C4-2B (cell line): ENCODE measurements at regions not wholly inside any gene's neighbourhood (a gene's known extent, or its start where the extent isn't known, plus 50 kb on each side); places are given as distances from the start of the nearest gene placed in this dataset.
"Not testable (repeated sequence)": the region's sequence is repeated elsewhere in the genome, so short reads cannot be mapped to it uniquely, and the experiment has no call there.

ENCODE experiments used
- H3K27ac ChIP-seq: fragments of 450-650 bp; 2 replicates; pipeline ENCODE4 v1.5.1; 2017
- CTCF ChIP-seq: fragments of 450-650 bp; conservative IDR thresholded peaks from 2 replicates; pipeline ENCODE4 v1.5.1; 2017; ENCODE audit warnings: mild to moderate bottlenecking
- ZFX ChIP-seq: fragments of 450-650 bp; IDR thresholded peaks from 2 replicates; pipeline ENCODE4 v1.6.1; 2017

GRCh38 chr5:43851741-43852140 lies 248.8 kb downstream of the NNT start:
- H3K27ac ChIP-seq = no peak overlapping the region
- TF ChIP-seq ZFX = no peak
- TF ChIP-seq CTCF = no peak

- H3K27ac ChIP-seq = no peak overlapping the region
- TF ChIP-seq ZFX (no peak), CTCF (no peak)
These were observed 237.6 kb downstream of the NNT start for GRCh38 chr5:43840424-43841125.

GRCh38 chr5:43839218-43839617 lies 236.2 kb downstream of the NNT start:
- TF ChIP-seq ZFX (no peak), CTCF (no peak)
- no peak overlapping the region for H3K27ac ChIP-seq

- TF ChIP-seq CTCF (no peak), ZFX (no peak)
- H3K27ac ChIP-seq = no peak overlapping the region
These were observed 235.0 kb downstream of the NNT start for GRCh38 chr5:43837996-43838395.

GRCh38 chr5:43837091-43837490 lies 234.1 kb downstream of the NNT start:
- no peak overlapping the region for H3K27ac ChIP-seq
- no peak for TF ChIP-seq CTCF
- TF ChIP-seq ZFX = no peak

- TF ChIP-seq CTCF = no peak
- TF ChIP-seq ZFX = no peak
- no peak overlapping the region for H3K27ac ChIP-seq
These were observed 231.0 kb downstream of the NNT start for GRCh38 chr5:43833961-43834360.

- H3K27ac ChIP-seq = not testable (repeated sequence)
These were observed 221.5 kb downstream of the NNT start for GRCh38 chr5:43824325-43824964.

- not testable (repeated sequence) for H3K27ac ChIP-seq
These were observed 215.4 kb downstream of the NNT start for GRCh38 chr5:43818394-43818793.
